GM12878 (cell line): ENCODE measurements at regions not wholly inside any gene's neighbourhood (a gene's known extent, or its start where the extent isn't known, plus 50 kb on each side); places are given as distances from the start of the nearest gene placed in this dataset.

Experiments used
- BRCA1 ChIP-seq: IDR thresholded peaks from 2 replicates; pipeline ENCODE4 v1.6.1; 2011; ENCODE audit warnings: low read depth, low read length, improper control_type of control experiment
- CHD2 ChIP-seq: IDR thresholded peaks from 2 replicates; pipeline ENCODE4 v1.6.1; 2011; ENCODE audit warnings: low read depth, low read length, improper control_type of control experiment, borderline replicate concordance
- FOXM1 ChIP-seq: IDR thresholded peaks from 2 replicates; pipeline ENCODE4 v1.6.1; 2012; ENCODE audit warnings: low read depth, mild to moderate bottlenecking, inconsistent platforms, low read length, moderate library complexity
- KDM1A ChIP-seq: fragments of 200-600 bp; sonication (generic); IDR thresholded peaks from 2 replicates; pipeline ENCODE4 v1.6.1; 2016; ENCODE audit warnings: borderline replicate concordance
- NFXL1 ChIP-seq: fragments of 450-650 bp; IDR thresholded peaks from 2 replicates; pipeline ENCODE4 v1.6.1; 2017; ENCODE audit warnings: antibody characterized with exemption, mild to moderate bottlenecking, borderline replicate concordance
- NRF1 ChIP-seq: conservative IDR thresholded peaks from 2 replicates; pipeline ENCODE4 v1.6.1; 2011; ENCODE audit warnings: mild to moderate bottlenecking, low read depth, low read length, improper control_type of control experiment
- POLR2A ChIP-seq: IDR thresholded peaks from 2 replicates; pipeline ENCODE4 v1.6.1; 2011; ENCODE audit warnings: low read depth, mild to moderate bottlenecking, low read length
- ZNF274 ChIP-seq: IDR thresholded peaks from one replicate; pipeline ENCODE4 v1.8.0; 2011; ENCODE audit not compliant: insufficient read length, insufficient read depth
- TF ChIP-seq, protein P1 (sequence below): IDR thresholded peaks from 2 replicates; pipeline ENCODE4 v1.6.1; 2012; ENCODE audit warnings: low read length, inconsistent platforms
- TF ChIP-seq, protein P2 (sequence below): fragments of 450-650 bp; IDR thresholded peaks from 2 replicates; pipeline ENCODE4 v1.6.1; 2016; ENCODE audit warnings: mild to moderate bottlenecking
- TF ChIP-seq, protein P3 (sequence below), 3 experiments: IDR thresholded peaks in 2 of 3; conservative IDR thresholded peaks in 1 of 3; 2 replicates each; pipeline ENCODE4 v1.5.1; 2011; ENCODE audit warnings: low read depth in 3 of 3, low read length in 3 of 3, mild to moderate bottlenecking in 3 of 3, control low read depth in 2 of 3, moderate library complexity in 2 of 3, inconsistent platforms in 1 of 3, mixed read lengths in 1 of 3; ENCODE audit not compliant: control insufficient read depth in 2 of 3, insufficient read depth in 1 of 3; ENCODE audit errors: extremely low read depth in 1 of 3

DNA sequence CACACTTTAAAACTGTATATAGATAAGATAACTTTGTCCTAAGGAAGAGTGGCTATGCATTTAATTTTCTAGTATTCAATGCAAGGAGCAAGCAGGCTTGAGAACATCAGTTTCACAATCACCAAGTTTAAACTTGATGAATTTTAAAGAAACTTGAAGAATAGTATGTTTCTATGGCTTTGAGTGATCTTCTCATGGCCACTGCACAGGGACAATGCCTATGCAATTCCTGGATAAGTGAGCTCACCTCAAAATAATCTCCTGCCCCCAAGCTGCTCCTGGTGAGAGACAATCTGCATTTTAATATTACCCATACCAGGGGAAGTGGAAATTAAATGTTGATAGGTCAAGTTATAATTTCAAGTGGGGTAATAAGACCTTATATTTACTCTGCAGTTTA lies 376.6 kb upstream of the CBLB start:
- no peak for TF ChIP-seq BRCA1
- TF ChIP-seq, protein P1, sequence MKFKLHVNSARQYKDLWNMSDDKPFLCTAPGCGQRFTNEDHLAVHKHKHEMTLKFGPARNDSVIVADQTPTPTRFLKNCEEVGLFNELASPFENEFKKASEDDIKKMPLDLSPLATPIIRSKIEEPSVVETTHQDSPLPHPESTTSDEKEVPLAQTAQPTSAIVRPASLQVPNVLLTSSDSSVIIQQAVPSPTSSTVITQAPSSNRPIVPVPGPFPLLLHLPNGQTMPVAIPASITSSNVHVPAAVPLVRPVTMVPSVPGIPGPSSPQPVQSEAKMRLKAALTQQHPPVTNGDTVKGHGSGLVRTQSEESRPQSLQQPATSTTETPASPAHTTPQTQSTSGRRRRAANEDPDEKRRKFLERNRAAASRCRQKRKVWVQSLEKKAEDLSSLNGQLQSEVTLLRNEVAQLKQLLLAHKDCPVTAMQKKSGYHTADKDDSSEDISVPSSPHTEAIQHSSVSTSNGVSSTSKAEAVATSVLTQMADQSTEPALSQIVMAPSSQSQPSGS: no peak
- TF ChIP-seq, protein P2, sequence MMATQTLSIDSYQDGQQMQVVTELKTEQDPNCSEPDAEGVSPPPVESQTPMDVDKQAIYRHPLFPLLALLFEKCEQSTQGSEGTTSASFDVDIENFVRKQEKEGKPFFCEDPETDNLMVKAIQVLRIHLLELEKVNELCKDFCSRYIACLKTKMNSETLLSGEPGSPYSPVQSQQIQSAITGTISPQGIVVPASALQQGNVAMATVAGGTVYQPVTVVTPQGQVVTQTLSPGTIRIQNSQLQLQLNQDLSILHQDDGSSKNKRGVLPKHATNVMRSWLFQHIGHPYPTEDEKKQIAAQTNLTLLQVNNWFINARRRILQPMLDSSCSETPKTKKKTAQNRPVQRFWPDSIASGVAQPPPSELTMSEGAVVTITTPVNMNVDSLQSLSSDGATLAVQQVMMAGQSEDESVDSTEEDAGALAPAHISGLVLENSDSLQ: no peak
- TF ChIP-seq NRF1: no peak
- TF ChIP-seq NFXL1: no peak
- TF ChIP-seq KDM1A: no peak
- no peak for TF ChIP-seq FOXM1
- TF ChIP-seq, protein P3, sequence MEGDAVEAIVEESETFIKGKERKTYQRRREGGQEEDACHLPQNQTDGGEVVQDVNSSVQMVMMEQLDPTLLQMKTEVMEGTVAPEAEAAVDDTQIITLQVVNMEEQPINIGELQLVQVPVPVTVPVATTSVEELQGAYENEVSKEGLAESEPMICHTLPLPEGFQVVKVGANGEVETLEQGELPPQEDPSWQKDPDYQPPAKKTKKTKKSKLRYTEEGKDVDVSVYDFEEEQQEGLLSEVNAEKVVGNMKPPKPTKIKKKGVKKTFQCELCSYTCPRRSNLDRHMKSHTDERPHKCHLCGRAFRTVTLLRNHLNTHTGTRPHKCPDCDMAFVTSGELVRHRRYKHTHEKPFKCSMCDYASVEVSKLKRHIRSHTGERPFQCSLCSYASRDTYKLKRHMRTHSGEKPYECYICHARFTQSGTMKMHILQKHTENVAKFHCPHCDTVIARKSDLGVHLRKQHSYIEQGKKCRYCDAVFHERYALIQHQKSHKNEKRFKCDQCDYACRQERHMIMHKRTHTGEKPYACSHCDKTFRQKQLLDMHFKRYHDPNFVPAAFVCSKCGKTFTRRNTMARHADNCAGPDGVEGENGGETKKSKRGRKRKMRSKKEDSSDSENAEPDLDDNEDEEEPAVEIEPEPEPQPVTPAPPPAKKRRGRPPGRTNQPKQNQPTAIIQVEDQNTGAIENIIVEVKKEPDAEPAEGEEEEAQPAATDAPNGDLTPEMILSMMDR (IDR thresholded peaks at IDR 0.05 in 2 of 3, conservative IDR thresholded peaks at IDR 0.05 in 1 of 3; ENCODE audit: control insufficient read depth in 2 of 3, extremely low read depth in 1 of 3, insufficient read depth in 1 of 3, low read depth in 3 of 3, low read length in 3 of 3): no peak
- TF ChIP-seq POLR2A: no peak
- no peak for TF ChIP-seq ZNF274
- no peak for TF ChIP-seq CHD2
